ENCODE measurements at regions not wholly inside any gene's neighbourhood (a gene's known extent, or its start where the extent isn't known, plus 50 kb on each side); places are given as distances from the start of the nearest gene placed in this dataset.

GRCh38 chr2:103638978-103639377 is 877.1 kb downstream of the TMEM182 start:
- TF ChIP-seq POLR2A (IDR thresholded peaks at IDR 0.05), result no peak
- no peak for TF ChIP-seq CTCF (IDR thresholded peaks at IDR 0.05)

Data from adrenal gland (tissue), 5 donors.